ENCODE measurements at regions not wholly inside any gene's neighbourhood (a gene's known extent, or its start where the extent isn't known, plus 50 kb on each side); places are given as distances from the start of the nearest gene placed in this dataset.

DNA sequence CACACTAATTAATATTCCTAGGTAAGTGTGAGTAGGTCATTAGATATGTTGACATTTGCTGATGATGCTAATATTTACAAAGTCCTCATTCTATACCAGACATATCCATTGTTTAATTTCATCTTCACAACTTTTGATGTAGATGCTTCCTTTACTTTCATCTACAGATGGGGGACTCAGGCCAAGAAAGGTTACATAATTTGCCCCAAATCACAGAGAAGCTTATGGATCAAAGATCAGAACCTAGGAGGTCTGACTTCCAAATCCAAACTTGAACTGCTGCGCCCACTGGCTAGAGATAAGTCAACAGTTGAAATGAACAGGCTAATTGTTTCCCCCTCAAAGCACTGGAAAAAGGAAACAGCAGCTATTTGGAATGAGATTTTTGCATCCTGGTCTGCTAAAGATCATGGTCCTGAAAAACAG lies 95.6 kb upstream of the TMEM178A start:
- no peak for TF ChIP-seq POLR2A (IDR thresholded peaks at IDR 0.05)
- TF ChIP-seq, protein P1, sequence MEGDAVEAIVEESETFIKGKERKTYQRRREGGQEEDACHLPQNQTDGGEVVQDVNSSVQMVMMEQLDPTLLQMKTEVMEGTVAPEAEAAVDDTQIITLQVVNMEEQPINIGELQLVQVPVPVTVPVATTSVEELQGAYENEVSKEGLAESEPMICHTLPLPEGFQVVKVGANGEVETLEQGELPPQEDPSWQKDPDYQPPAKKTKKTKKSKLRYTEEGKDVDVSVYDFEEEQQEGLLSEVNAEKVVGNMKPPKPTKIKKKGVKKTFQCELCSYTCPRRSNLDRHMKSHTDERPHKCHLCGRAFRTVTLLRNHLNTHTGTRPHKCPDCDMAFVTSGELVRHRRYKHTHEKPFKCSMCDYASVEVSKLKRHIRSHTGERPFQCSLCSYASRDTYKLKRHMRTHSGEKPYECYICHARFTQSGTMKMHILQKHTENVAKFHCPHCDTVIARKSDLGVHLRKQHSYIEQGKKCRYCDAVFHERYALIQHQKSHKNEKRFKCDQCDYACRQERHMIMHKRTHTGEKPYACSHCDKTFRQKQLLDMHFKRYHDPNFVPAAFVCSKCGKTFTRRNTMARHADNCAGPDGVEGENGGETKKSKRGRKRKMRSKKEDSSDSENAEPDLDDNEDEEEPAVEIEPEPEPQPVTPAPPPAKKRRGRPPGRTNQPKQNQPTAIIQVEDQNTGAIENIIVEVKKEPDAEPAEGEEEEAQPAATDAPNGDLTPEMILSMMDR (IDR thresholded peaks at IDR 0.05), result no peak
